ENCODE measurements at regions not wholly inside any gene's neighbourhood (a gene's known extent, or its start where the extent isn't known, plus 50 kb on each side); places are given as distances from the start of the nearest gene placed in this dataset.

- TF ChIP-seq CTCF (IDR thresholded peaks at IDR 0.05 in 8 of 11, conservative IDR thresholded peaks at IDR 0.05 in 3 of 11) (no peak), POLR2AphosphoS5 (IDR thresholded peaks at IDR 0.05) (no peak), POLR2A (IDR thresholded peaks at IDR 0.05) (no peak)
These were observed 73.4 kb upstream of the TAF11L2 start for GRCh38 chr5:17424674-17425073.
